IPS-11a (cell line): ENCODE measurements at regions not wholly inside any gene's neighbourhood (a gene's known extent, or its start where the extent isn't known, plus 50 kb on each side); places are given as distances from the start of the nearest gene placed in this dataset.

Experiments
- H3K4me3 ChIP-seq: one replicate; pipeline ENCODE4 v1.5.1; 2013; ENCODE audit warnings: low read depth, low read length, control low read depth

DNA sequence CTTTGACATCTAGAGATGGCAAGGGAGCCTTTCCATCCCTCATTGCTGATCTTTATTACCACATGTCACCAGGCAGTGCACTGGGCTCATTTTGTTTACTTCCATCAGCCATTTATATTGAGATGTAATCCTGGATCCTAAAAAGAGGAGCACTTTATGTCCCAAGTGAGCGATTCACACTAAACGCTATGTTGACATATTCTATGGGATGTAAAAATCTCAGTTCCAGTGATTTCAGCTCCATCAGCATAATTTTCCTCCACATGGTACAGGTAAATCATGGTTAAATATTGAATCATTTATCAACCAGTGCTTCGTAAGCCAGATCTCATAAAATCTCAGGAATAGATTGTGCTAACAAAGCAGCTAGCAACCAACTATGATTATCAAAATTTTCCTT is 634.8 kb upstream of the PLXNA2 start:
- H3K4me3 ChIP-seq = no peak overlapping the region

DNA sequence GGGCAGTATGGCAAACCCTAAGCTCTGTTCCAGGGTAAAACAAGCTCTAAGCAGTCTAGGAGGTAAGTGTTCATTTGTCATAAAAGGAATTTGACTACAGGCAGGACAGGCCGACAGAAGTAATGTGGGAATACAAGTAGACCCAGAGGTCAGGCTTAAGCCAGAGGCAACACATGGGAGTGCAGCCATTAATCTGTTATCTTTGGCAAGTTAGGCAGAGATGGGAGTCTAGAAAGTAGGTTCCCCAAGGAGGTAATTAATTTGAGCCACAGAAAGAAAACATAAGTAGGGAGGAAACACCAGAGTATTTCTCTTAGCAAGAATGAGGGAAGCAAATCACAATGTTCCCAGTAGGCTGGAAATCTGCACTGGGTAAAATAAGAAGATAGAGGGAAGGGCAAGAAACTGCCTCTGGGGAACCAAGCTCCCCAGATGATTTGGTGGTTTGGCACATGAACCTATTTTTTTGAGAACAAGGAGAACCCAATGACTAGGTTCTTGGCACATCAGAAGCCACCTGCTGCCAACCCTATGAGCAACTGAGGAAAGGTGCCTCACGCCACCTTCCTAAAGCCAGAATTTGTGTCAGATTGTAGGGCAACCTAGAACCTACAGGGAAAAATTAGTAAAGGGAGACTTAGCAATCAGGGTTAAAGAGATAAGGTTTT is 636.4 kb upstream of the PLXNA2 start:
- H3K4me3 ChIP-seq = no peak overlapping the region

DNA sequence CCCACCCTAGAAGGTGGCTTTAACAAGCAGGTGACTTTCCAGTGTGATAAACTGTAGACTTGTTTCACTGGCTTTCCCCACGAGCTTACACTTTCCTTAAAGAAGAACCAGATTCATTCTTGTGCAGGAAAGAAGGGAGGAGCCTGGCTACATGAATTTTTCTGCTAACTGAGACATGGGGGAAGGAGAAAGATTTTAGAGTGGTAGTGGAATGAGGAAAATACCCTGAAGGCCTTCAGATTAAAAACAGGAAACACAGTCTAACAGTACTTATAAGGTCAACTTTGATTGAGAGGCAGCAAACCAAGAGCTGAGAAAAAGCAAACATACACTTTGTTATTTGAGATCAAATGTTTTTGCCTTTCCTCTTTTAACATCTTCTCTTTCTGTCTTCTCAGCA is 640.9 kb upstream of the PLXNA2 start:
- no peak overlapping the region for H3K4me3 ChIP-seq

DNA sequence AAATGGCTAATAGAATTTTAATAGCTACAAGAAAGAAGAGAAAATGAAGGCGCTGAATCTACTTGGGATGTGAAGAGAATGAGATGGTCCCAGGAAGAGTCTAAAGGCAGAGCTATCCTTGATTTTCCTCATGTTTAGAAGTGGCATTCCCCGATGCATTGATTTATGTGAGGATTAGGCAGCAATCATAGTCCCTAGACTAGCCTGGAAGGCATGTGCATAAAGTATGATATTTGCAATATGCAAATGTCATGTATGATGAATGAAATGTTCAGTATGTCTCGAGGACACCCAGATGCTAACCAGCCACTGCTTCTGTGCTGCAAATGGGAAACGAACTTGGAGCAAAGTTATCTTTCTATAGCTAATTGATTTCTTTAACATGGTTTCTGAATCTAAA is 641.5 kb upstream of the PLXNA2 start:
- H3K4me3 ChIP-seq = no peak overlapping the region

DNA sequence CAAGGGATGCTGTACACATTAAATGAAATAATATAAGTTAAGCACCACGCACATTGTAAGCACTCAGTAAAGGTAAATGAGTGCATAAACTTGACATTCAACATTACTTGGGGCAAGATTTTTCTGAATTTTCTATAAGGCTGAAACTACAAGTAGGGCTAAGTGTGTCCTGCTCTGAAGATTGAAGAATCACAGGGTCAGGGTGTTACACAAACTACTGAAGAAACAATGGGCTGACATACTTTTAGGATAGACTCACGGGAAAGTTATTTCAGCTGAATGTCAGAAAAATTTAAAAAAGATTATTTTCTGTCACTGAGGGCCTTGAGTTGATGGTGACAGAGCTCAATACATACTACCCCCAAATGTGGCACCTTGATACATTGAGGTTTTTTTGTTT is 644.2 kb upstream of the PLXNA2 start:
- no peak overlapping the region for H3K4me3 ChIP-seq

DNA sequence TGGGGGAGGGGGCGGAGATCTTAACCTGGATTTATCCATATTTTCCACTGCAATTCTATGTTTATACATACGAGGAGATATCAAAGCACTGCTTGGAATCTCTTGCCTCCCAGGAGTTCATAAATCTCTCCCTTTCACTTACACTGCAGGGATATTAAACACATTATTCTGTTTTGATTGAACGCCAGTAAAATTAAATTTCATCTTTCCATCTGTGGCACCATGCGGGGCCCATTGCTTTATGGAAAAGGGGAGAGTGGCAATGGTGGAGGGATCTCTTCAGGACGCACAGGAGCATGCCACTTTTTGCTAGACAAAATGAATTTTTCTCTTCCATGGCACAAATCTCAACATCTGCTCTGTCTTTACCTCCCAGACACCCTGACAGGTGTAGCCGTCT is 648.0 kb upstream of the PLXNA2 start:
- no peak overlapping the region for H3K4me3 ChIP-seq

DNA sequence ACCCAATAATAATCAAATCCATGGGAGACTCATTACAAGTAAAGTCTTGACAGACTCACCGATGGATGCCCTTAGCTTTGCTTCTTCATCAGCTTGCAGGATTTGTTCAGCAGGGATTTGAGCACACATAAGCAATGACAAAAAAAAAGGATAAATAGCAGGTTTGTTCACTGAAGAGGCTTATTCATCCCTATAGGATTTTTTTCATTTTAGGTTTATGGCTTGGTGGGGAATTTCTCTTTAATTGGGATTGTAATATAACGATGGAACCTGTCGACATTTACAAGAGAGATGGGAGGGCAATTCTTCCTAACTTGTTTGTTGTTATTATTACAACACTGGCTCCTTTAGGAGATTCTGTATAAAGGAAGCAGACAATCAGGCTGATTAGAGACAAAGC is 649.1 kb upstream of the PLXNA2 start:
- H3K4me3 ChIP-seq = no peak overlapping the region

DNA sequence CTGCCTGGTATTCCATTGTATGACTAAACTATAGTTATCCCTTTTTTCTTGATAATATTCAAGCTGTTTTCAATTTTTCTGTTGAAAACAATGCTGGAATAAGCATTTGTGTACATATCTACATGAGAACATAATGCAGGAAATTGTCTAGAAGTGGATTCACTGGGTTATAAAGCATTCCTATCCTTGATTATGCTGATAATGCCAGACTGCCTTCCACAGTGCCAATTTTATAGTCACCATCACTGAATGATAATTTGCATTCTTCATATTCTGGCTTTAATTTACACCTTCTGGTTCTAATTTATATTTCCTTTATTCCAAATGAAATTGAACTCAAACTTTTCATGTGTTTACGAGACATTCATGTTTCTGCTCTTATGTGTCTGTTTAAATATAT is 651.0 kb upstream of the PLXNA2 start:
- no peak overlapping the region for H3K4me3 ChIP-seq

DNA sequence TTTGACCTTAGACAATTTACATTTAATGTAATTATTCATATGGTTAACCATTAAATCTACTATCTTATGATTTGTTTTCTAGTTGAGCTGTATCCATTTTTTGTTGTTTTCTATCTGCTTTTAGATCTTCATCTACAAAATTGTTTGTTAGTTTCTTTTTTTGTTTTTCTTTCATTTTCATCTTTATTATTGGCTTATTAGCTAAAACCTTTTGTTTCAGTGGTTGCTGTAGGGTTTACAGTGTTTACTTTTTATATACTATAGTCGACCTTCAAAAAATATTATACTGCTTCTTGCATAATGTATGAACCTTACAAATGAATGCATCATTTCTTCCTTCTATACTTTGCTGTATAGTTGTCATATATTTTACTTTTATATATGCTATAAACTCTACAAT is 651.6 kb upstream of the PLXNA2 start:
- H3K4me3 ChIP-seq = no peak overlapping the region

DNA sequence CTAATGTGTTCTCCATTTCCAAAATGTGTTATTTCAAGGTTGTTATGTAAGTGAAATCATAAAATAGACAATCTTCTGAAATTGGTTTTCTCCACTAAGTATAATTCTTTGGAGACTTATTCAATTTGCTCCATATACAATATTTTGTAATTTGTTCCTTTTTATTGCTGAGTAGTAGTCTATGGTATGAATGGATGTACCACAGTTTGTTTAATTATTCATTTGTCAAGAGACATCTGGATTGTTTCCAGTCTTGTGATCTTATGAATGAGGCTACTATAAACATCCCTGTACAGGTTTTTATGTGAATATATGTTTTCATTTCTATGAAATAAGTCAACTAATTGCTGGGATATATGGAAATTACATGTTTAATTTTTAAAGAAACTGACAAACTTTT is 652.6 kb upstream of the PLXNA2 start:
- no peak overlapping the region for H3K4me3 ChIP-seq

DNA sequence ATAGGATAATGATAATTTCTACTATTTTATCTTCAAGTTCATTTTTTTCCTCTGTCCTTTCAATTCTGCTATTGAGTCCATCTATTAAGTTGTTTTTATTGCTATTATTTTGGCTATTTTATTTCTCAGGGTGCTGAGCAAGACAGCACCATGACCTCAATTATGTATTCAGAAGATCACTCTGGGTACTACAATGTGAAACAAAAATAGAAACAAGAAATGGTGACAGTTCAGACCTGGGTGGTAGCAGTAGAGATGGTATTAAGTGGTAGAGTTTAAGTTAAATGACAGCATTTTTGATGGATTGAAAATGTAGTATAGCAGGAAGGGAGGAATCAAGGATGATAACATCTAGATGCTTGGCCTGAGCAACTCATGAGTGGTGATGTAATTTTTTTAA is 655.3 kb upstream of the PLXNA2 start:
- H3K4me3 ChIP-seq = no peak overlapping the region

DNA sequence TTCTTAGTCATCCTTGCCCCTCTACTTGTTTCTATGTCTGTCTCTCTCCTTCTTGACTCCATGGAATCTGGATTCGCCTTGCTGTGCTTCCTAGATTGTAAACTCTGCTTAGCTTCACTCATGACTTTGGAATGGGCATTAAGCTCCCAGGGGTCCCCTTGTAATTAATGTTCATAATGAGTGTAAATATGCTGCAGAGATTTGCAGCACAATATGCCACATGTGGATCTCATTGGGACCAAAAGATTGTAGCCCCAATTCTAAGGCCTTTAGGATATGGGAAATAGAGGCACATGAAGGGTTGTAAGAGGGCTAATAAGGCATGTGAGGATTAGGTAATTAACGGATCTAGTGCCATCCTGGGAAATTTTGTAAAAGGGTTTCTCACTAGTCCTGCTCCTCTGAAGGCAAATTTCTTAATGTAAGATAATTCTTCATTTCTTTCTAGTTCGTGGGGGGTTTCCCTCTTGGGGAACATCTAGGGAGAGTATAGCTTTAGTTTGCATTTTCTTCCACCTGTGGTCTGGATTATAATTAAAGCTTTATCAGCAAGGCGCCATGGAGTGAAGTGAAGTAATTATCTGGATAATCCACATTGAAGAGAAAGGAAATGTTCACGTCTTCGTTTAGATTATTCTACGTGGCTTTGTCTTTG is 659.2 kb upstream of the PLXNA2 start:
- H3K4me3 ChIP-seq = no peak overlapping the region

DNA sequence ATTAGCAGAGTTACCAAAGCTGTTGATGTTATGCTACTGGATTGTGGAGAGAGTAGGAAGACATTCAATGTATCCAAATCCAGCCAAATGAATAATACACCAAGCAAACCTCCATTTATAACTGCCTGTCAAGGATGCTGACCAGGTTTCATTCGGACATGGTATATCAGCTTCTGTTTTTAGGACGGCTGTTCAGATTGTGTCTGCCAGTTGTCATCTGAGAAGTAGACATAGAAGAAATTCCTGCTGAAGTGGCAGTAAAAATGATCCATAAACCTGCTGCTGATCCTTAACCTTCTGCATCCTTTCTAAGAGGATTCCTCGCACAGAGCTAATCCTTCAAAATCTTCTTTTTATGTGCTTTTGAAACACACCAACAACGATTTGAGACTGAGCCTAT is 663.6 kb upstream of the PLXNA2 start:
- H3K4me3 ChIP-seq = no peak overlapping the region

DNA sequence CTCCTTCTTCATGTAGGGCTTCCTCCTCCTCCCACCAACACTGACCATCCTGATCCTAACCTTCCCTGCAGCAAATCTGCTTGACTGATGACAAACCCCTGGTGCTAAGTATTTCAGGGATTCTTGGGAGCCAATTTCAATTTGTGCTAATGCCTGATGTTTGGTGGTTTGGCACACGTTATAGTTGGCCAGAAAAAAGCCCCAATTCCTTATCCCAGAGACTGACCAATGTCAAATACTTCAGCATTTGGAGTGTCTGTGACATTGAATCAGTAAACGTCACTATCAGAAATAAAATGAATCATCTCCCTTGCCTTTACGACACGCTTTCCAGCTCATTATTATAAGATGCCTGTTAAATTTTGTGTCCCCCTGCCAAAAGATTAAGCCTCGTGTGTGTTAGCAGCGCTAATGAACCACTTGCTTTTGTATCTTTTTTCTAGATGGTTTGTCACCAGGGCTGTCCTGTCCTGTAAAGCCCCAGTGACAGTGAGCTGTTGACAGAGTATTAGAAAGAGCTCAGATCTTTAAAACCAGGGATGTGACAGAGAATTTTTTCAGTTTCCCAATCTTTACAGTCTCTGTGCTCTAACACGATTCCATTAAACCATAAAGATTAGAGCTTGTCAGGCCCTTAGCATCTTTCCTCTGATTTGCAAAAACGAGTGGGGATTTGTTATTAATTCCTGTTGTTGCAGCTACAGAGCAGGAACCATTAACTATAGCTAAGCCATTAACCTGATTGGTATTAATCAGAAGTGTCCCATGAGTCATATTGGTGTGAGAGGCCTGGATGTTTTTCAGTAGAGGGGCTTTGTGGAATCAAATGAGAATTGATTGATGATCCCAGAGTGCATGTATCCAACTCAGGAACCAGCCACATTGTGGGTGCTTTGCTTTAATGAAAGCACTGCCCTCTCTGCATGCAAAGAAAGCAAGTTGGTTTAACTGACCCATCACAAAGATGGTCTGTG is 665.1 kb upstream of the PLXNA2 start:
- H3K4me3 ChIP-seq = no peak overlapping the region

DNA sequence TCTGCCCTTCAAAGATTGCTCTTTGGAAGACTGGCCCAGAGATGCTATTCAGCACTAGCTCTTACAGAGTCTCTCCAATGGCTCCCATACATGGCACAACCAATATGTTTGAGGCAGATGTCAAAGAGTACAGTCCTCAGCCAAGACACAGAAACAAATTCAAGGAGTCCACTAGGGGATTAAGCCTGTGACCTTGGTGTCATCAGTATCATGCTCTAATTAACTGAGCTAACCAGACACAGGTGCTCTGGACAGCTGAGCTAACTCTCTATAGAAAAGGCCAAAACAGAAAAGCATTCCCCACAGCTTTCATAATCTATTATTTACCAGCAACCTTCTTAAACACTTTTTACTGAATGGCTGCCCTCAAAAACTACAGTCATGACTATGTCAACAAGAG is 666.0 kb upstream of the PLXNA2 start:
- no peak overlapping the region for H3K4me3 ChIP-seq

DNA sequence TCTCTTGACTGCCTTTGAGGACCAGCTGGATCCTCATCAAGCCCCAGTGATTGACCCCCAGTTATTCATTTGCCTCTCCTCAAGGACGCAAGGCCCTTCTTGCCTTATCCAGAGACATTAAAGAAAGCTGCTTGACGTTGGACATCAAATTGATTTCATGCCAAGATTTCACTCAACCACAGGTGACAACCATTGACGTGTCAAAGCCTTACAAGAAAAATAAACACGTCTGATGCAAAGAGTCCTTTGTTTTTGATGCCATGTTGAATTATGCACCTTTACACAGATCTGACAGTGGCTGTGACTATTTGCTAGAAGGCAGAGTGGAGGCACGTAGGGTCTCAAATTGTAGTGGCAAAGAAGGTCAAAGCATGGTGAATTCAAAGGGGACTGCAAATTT is 666.2 kb upstream of the CAMK1G start:
- H3K4me3 ChIP-seq = no peak overlapping the region

DNA sequence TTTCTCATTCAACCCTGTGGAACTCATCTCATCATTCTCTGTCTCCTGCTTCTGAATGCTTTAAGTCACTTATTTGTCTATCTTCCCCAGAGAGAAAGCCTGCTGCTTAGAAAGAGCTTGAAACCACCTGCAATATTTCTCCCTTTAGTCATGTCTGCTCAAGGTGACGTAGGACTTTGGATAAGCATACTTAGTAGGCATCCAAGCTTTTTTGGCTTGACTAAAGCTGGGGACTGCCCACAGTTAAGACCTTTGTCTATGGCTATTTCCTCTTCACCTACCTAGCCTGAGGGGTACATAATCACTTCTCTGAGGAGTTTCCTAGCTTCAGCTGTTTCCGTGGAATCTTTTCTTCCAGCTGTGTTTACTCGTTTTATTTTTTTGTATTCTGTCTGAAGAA is 665.8 kb upstream of the CAMK1G start:
- no peak overlapping the region for H3K4me3 ChIP-seq

DNA sequence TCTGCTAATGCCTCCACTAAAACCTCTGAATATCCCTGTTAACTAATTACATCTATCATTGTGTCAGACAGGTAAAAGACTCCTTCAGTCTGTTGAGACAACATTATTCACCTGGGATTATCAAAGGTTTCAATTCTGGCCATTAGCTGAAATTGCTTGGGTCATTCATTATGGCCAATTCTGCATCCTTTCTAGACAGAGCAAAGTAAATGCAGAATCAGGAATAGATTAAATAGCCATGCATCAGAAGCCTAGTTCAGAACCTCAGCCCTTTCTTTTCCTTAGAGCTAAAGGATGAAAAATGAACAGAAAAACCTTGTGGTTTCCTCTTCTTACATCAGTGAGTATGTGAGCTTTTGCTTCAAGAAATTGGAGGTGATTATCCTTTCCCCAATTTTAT is 665.4 kb upstream of the CAMK1G start:
- H3K4me3 ChIP-seq = no peak overlapping the region

DNA sequence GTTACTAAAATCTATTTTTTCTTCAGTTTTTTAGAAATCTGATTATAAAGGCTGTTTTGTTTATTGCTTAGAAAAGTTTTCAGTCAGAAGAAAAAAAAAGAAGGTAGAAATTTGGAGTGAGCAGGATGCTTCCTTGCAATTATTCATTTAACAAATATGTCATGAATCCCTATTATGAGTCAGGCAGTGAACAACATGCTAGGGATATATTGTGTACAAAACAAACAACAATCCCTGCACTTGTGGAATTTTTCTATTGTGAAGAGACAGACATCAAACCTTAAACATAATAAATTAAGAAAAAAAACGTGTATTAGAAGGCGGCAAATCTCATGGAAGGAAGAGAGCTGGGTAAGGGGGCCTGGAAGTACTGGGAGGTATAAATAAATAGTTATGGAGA is 664.1 kb upstream of the CAMK1G start:
- H3K4me3 ChIP-seq = no peak overlapping the region

DNA sequence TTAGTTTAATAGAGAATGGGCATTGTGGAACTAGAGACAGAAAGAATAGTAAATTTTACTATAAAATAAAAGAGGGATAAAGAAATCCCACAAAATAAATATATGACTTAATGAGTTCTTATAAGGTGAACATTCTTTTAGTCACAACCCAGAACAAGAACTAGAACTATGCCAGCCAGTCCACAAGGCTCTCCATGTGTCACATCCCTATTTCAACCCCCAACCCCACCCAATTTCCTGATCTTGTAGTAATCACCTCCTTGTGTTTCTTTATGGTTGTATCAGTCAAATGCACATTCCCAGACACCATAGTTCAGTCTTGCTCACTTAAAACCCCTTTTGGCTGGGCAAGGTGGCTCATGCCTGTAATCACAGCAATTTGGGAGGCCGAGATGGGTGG is 662.3 kb upstream of the CAMK1G start:
- H3K4me3 ChIP-seq = no peak overlapping the region

DNA sequence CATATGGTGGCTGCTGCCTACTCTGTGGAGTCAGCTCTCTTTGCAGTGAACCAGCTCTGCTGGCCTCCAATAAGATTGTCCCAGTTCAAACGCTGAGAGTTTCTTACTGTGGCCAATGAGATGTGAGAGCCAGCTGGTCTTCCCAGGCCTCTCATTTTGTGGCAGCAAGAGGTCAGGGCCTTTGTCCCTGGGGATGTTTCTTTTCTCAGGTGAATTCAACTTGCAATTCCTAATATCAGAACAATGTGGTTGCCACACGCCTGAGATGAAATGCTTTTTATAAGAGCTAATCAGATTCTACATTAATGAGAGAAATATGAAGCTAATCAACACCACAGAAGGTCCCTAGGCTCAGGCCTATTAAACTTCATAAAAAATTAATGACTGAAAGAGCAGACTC is 660.1 kb upstream of the CAMK1G start:
- no peak overlapping the region for H3K4me3 ChIP-seq
